Fibroblast of mammary gland (primary cell): ENCODE measurements at regions not wholly inside any gene's neighbourhood (a gene's known extent, or its start where the extent isn't known, plus 50 kb on each side); places are given as distances from the start of the nearest gene placed in this dataset.

Experiments used
- DNase-seq: peaks from one replicate; pipeline ENCODE4 v3.0.0-alpha.2; 2010; ENCODE audit warnings: low read depth
- H3K4me3 ChIP-seq: 2 replicates; pipeline ENCODE4 v1.5.1; 2011; ENCODE audit warnings: low read depth, mild to moderate bottlenecking, low read length, moderate library complexity; ENCODE audit not compliant: control insufficient read depth
- TF ChIP-seq, protein P1 (sequence below): conservative IDR thresholded peaks from 2 replicates; pipeline ENCODE4 v1.5.1; 2011; ENCODE audit warnings: low read depth, low read length, inconsistent platforms; ENCODE audit not compliant: control insufficient read depth, insufficient read depth

- no peak for DNase-seq
- H3K4me3 ChIP-seq, result no peak overlapping the region
- TF ChIP-seq, protein P1, sequence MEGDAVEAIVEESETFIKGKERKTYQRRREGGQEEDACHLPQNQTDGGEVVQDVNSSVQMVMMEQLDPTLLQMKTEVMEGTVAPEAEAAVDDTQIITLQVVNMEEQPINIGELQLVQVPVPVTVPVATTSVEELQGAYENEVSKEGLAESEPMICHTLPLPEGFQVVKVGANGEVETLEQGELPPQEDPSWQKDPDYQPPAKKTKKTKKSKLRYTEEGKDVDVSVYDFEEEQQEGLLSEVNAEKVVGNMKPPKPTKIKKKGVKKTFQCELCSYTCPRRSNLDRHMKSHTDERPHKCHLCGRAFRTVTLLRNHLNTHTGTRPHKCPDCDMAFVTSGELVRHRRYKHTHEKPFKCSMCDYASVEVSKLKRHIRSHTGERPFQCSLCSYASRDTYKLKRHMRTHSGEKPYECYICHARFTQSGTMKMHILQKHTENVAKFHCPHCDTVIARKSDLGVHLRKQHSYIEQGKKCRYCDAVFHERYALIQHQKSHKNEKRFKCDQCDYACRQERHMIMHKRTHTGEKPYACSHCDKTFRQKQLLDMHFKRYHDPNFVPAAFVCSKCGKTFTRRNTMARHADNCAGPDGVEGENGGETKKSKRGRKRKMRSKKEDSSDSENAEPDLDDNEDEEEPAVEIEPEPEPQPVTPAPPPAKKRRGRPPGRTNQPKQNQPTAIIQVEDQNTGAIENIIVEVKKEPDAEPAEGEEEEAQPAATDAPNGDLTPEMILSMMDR, result no peak
These were observed 688.3 kb downstream of the PRR16 start for GRCh38 chr5:121152411-121152810.

GRCh38 chr5:121156565-121156964 is 692.5 kb downstream of the PRR16 start:
- TF ChIP-seq, protein P1, result no peak
- no peak overlapping the region for H3K4me3 ChIP-seq
- no peak for DNase-seq

- TF ChIP-seq, protein P1, result no peak
- no peak for DNase-seq
- no peak overlapping the region for H3K4me3 ChIP-seq
These were observed 693.2 kb upstream of the FTMT start for GRCh38 chr5:121158451-121158850.

GRCh38 chr5:121160591-121160990 is 691.1 kb upstream of the FTMT start:
- no peak for DNase-seq
- TF ChIP-seq, protein P1, result no peak
- H3K4me3 ChIP-seq, result no peak overlapping the region

GRCh38 chr5:121164632-121165031 is 687.0 kb upstream of the FTMT start:
- DNase-seq, result no peak
- H3K4me3 ChIP-seq, result no peak overlapping the region
- TF ChIP-seq, protein P1, result no peak

GRCh38 chr5:121171361-121171760 is 680.3 kb upstream of the FTMT start:
- DNase-seq, result no peak
- TF ChIP-seq, protein P1, result no peak
- H3K4me3 ChIP-seq, result no peak overlapping the region

- TF ChIP-seq, protein P1, result no peak
- peak; percentile 16 for DNase-seq
These were observed 679.8 kb upstream of the FTMT start for GRCh38 chr5:121171834-121172233.

More at GRCh38 chr5:121171834-121172233, 679.8 kb upstream of the FTMT start:
- H3K4me3 ChIP-seq, result no peak overlapping the region
